NCI-H1092 treated with DMSO at 0.1 percent for 48 hours (cell line): ENCODE measurements at regions not wholly inside any gene's neighbourhood (a gene's known extent, or its start where the extent isn't known, plus 50 kb on each side); places are given as distances from the start of the nearest gene placed in this dataset.
"Not testable (repeated sequence)": the region's sequence is repeated elsewhere in the genome, so short reads cannot be mapped to it uniquely, and the experiment has no call there.

Experiments used
- DNase-seq: peaks from one replicate; lab custom pipeline; 2025; lab: John Stamatoyannopoulos, UW

- DNase-seq, result no peak
These were observed 254.1 kb upstream of the TMEFF2 start for GRCh38 chr2:192448881-192449280.

DNA sequence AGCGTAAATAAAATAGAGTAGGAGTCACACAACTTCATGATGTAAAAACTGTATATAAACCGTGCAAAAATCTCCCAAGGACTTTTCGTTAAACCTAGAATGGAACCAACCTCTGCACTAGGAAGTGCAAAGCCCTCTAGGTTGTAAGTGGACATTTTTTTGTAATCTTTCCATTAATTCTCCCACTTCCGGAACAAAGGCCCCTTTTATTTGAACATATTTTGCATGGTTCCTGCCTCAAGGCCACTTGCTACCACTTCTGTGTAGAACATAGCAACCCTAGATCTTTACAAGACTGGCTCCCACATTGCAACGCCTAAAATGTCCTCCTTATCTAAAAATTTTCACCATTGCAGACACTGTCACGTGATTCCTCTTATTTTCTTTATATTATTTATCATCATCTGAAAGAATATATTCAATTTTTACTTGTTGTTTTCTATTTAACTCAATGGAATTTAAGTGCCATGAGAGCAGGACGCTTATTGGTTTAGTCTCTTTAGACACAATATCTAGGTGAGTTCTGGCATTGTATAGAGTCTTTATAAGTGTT lies 249.6 kb upstream of the TMEFF2 start:
- DNase-seq, result no peak

DNA sequence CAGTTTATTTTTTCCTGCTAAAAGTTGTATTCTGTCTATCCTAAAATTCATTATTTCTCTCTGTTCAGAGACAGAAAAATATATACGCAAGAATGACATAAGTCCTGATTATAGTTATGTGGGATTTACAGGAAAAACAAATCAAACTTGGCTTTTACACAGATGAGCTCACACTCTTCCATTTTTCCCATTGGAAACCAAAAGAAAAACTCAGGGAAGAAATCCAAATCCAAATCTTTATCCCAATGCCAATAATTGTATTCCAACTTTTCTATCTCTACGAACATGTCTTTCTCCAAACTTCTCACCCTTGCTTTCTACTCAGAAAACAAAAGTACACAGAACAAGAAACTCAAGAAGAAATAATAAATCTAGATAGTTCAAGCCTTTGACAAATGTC lies 249.1 kb upstream of the TMEFF2 start:
- DNase-seq, result no peak

- no peak for DNase-seq
These were observed 243.5 kb upstream of the TMEFF2 start for GRCh38 chr2:192438239-192438638.

DNA sequence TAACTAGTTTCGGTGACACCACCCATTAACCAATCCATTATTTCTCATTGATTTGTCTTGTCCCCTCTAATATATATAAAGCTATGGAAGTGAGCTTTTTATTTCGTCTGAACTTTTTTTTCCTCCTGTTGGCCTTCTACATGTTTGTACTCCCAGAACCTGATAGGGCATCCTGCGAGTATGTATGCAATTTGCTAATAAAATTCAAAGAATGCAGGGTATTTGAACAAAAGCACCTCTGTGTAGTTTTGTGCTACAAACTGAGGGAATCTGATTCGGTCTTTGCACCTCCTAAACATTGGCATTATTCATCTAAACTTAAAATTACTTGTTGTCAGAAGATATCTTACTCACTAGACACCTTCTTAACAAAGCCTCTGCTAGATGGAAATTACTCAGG lies 242.9 kb upstream of the TMEFF2 start:
- DNase-seq, result no peak

GRCh38 chr2:192424243-192424642 lies 229.5 kb upstream of the TMEFF2 start:
- no peak for DNase-seq

- DNase-seq, result no peak
These were observed 225.1 kb upstream of the TMEFF2 start for GRCh38 chr2:192419786-192420185.

GRCh38 chr2:192416060-192416459 lies 221.3 kb upstream of the TMEFF2 start:
- DNase-seq, result peak; percentile 3

- DNase-seq, result no peak
These were observed 220.1 kb upstream of the TMEFF2 start for GRCh38 chr2:192414794-192415193.

GRCh38 chr2:192413812-192414681 lies 219.3 kb upstream of the TMEFF2 start:
- no peak for DNase-seq

GRCh38 chr2:192412866-192413265 lies 218.1 kb upstream of the TMEFF2 start:
- DNase-seq, result not testable (repeated sequence)

DNA sequence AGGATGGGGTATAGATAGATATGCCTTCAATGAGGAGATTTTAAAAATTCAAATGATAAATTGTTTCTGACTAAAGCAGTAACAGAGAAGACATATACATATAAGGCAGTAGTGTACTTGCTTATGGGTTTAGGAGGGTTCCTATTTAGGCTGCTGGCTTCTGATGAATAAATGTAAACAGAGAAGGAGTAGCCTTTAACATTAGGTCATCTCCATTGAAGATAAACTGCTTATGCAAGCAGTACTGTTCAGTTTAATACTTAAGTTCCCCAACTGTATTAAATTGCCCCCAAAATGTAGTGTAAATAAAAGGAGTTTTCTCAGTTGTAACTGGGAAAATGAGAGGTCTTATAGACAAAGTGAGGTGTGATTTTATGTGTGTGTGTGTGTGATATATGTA lies 217.7 kb upstream of the TMEFF2 start:
- DNase-seq, result no peak

- no peak for DNase-seq
These were observed 217.0 kb upstream of the TMEFF2 start for GRCh38 chr2:192411755-192412154.

DNA sequence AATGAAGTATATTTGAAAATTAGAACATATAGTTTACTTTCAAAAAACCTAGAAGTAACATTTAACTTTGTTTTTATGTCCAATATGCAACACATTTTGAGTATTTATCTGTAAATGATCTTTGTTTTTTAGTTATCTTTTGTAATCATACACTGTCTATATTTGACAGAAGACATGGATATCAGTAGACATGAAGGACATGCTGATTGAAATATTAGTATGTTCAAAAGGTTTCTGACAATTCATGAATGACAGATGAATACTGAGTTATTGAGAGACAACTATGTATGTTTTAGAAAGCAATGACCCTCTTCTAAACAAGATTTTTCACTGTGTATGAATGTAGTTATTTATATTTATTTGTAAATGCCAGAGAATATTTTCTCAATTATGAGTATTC lies 215.6 kb upstream of the TMEFF2 start:
- no peak for DNase-seq

GRCh38 chr2:192407692-192408091 lies 213.0 kb upstream of the TMEFF2 start:
- no peak for DNase-seq

GRCh38 chr2:192398236-192398635 lies 203.5 kb upstream of the TMEFF2 start:
- no peak for DNase-seq

DNA sequence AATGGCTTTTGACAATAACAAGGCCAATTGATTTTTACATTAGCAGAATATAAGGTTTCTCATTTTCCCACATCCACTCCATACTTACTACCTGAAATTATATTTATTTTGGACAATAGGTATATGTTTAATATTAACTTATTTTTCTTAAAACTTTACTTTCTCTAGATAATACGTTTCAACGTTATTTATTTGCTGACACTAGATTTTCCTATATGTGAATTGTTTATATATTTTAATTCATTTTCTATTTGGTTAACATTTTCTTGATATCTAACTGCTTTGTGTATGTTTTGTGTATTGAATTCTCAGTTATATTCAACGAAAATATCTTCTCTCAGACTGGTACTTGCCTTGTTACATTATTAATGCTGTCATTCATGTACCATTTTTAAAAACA lies 199.9 kb upstream of the TMEFF2 start:
- no peak for DNase-seq

- DNase-seq, result no peak
These were observed 196.3 kb upstream of the TMEFF2 start for GRCh38 chr2:192391041-192391440.

DNA sequence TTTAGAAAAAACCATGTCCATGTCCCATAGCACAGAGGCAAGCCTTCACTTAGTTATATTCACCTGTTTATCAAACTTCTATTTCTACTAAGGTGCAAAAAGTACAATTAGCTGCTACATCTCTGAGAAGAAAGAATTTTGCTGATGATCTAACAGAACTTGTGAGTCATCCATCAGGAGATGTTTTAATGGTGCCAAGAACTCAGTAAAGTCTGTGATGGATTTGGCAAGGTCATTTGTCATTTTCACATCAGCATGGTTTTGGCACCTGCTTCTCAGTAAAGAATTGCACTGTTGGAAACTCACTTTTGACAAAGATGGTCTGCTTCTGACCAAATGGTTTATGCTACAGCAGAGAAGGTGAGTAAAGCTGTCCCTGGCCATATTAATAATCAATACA lies 195.7 kb upstream of the TMEFF2 start:
- no peak for DNase-seq

DNA sequence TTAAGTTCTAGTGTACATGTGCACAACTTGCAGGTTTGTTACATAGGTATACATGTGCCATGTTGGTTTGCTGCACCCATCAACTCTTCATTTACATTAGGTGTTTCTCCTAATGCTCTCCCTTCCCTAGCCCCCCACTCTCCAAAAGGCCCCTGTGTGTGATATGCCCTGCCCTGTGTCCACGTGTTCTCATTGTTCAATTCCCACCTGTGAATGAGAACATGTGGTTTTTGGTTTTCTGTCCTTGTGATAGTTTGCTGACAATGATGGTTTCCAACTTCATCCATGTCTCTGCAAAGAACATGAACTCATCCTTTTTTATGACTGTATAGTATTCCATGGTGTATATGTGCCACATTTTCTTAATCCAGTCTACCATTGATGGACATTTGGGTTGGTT lies 189.5 kb upstream of the TMEFF2 start:
- not testable (repeated sequence) for DNase-seq

- no peak for DNase-seq
These were observed 186.3 kb upstream of the TMEFF2 start for GRCh38 chr2:192381082-192381481.

DNA sequence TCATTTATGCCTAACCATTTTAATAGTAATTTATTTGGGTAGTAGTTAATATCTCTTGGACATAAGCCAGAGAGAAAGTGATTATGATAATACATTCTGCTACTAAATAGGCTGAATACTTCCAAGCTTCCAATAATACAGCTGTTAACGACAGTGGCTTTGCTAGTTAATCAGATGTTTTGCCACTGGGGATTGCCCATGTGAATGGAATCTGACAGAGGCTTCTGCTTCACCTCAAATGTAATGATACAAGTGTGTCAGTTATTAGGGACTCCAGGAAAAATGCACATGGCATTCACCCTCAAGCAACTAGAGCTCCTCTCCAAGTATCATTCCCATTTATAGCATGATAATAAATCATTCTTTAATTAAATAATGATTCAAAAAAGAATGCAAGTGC lies 185.0 kb upstream of the TMEFF2 start:
- no peak for DNase-seq

DNA sequence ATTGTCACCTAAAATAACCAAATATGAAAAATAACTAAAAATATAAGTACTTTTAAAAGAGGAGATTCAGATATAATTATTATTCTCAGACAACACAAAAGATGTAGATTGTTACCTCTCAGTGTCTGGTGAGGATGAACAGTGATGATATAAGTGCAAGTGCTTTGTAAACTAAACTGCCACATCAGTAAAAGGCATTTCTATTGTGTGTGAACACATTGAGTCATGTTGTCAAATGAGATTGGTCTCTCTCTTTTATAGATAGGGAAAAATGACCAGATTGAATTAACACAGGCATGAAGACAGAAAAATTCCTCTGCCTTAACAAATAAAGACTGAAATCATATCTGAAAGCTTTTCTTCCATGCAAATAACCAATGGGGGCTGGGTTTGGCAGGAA lies 182.4 kb upstream of the TMEFF2 start:
- no peak for DNase-seq

- DNase-seq, result no peak
These were observed 179.0 kb upstream of the TMEFF2 start for GRCh38 chr2:192373754-192374153.
